ENCODE measurements at regions not wholly inside any gene's neighbourhood (a gene's known extent, or its start where the extent isn't known, plus 50 kb on each side); places are given as distances from the start of the nearest gene placed in this dataset.

GRCh38 chr13:31460061-31460460, 260.3 kb downstream of the B3GLCT start:
- TF ChIP-seq ZNF518B (CRISPR knock-in tag; IDR thresholded peaks at IDR 0.05) (no peak), BCLAF1 (IDR thresholded peaks at IDR 0.05; ENCODE audit: borderline replicate concordance in 1 of 2, control insufficient read depth in 1 of 2, low read depth in 2 of 2, low read length in 1 of 2) (no peak), HDAC3 (IDR thresholded peaks at IDR 0.05; ENCODE audit: borderline replicate concordance, partially characterized antibody) (no peak), RAD51 (IDR thresholded peaks at IDR 0.05; ENCODE audit: borderline replicate concordance, low read depth) (no peak), POLR2AphosphoS2 (IDR thresholded peaks at IDR 0.05; ENCODE audit: low read length) (no peak), CREB3 (tag; conservative IDR thresholded peaks at IDR 0.05; ENCODE audit: low read depth) (no peak), SAFB (IDR thresholded peaks at IDR 0.05; ENCODE audit: borderline replicate concordance, low read depth, low read length) (no peak), EZH2 (IDR thresholded peaks at IDR 0.05; ENCODE audit: borderline replicate concordance, low read depth, low read length) (no peak), TCF7L2 (IDR thresholded peaks at IDR 0.05; ENCODE audit: low read depth, low read length) (no peak)

All from K562 (cell line).